Muscle of arm (tissue), 1 donor: ENCODE measurements at regions not wholly inside any gene's neighbourhood (a gene's known extent, or its start where the extent isn't known, plus 50 kb on each side); places are given as distances from the start of the nearest gene placed in this dataset.

ENCODE experiments used
- DNase-seq: peaks from one replicate; pipeline ENCODE4 v3.0.0-alpha.2; 2013

- no peak for DNase-seq
These were observed 305.1 kb upstream of the RASGEF1B start for GRCh38 chr4:81776794-81777193.

- DNase-seq: no peak
These were observed 301.9 kb upstream of the RASGEF1B start for GRCh38 chr4:81773557-81773956.

- DNase-seq: no peak
These were observed 300.0 kb upstream of the RASGEF1B start for GRCh38 chr4:81771721-81772120.

- DNase-seq: no peak
These were observed 297.5 kb upstream of the RASGEF1B start for GRCh38 chr4:81769244-81769643.

- DNase-seq: no peak
These were observed 287.0 kb upstream of the RASGEF1B start for GRCh38 chr4:81758574-81759264.

- no peak for DNase-seq
These were observed 286.0 kb upstream of the RASGEF1B start for GRCh38 chr4:81757691-81758090.

GRCh38 chr4:81756973-81757372 lies 285.3 kb upstream of the RASGEF1B start:
- DNase-seq: no peak

- DNase-seq: no peak
These were observed 284.3 kb upstream of the RASGEF1B start for GRCh38 chr4:81756042-81756441.

GRCh38 chr4:81754169-81754568 lies 282.5 kb upstream of the RASGEF1B start:
- DNase-seq: no peak

- DNase-seq: no peak
These were observed 280.0 kb upstream of the RASGEF1B start for GRCh38 chr4:81751531-81752289.

- no peak for DNase-seq
These were observed 275.7 kb upstream of the RASGEF1B start for GRCh38 chr4:81747242-81747930.

GRCh38 chr4:81746773-81747172 lies 275.1 kb upstream of the RASGEF1B start:
- no peak for DNase-seq

- no peak for DNase-seq
These were observed 274.4 kb upstream of the RASGEF1B start for GRCh38 chr4:81746071-81746470.

GRCh38 chr4:81745050-81745449 lies 273.3 kb upstream of the RASGEF1B start:
- DNase-seq: no peak

- DNase-seq: no peak
These were observed 272.2 kb upstream of the RASGEF1B start for GRCh38 chr4:81743731-81744435.

- DNase-seq: no peak
These were observed 268.8 kb upstream of the RASGEF1B start for GRCh38 chr4:81740487-81740886.

GRCh38 chr4:81738891-81739290 lies 267.2 kb upstream of the RASGEF1B start:
- no peak for DNase-seq

- DNase-seq: no peak
These were observed 266.3 kb upstream of the RASGEF1B start for GRCh38 chr4:81737865-81738559.

GRCh38 chr4:81736324-81736723 lies 264.6 kb upstream of the RASGEF1B start:
- no peak for DNase-seq

GRCh38 chr4:81732980-81733379 lies 261.3 kb upstream of the RASGEF1B start:
- DNase-seq: no peak

GRCh38 chr4:81724925-81725329 lies 253.2 kb upstream of the RASGEF1B start:
- no peak for DNase-seq
